GM23338 (cell line): ENCODE measurements at regions not wholly inside any gene's neighbourhood (a gene's known extent, or its start where the extent isn't known, plus 50 kb on each side); places are given as distances from the start of the nearest gene placed in this dataset.

ENCODE experiments used
- ATAC-seq: fragments of 200-7000 bp; cut with Tn5 transposase; 3 replicates; pipeline ENCODE4 v1.9.1; 2020
- DNase-seq: peaks from one replicate; pipeline ENCODE4 v3.0.0-alpha.2; 2015; ENCODE audit warnings: low spot score
- H2AFZ ChIP-seq: fragments of 200-600 bp; sonication (generic); 2 replicates; pipeline ENCODE4 v1.8.0; 2016; ENCODE audit warnings: antibody characterized with exemption, mild to moderate bottlenecking, moderate library complexity
- H3F3A ChIP-seq: fragments of 200-600 bp; sonication (generic); replicated peaks from 2 replicates; pipeline ENCODE4 v1.8.0; 2017; ENCODE audit warnings: antibody characterized with exemption, mixed run types, low read depth
- H3K27ac ChIP-seq: fragments of 200-600 bp; sonication (generic); 2 replicates; pipeline ENCODE4 v1.6.1; 2016; ENCODE audit warnings: low read depth
- H3K27me3 ChIP-seq: fragments of 200-600 bp; sonication (generic); 2 replicates; pipeline ENCODE4 v1.8.0; 2016; ENCODE audit warnings: mild to moderate bottlenecking, mixed run types, moderate library complexity; ENCODE audit not compliant: insufficient read depth
- H3K36me3 ChIP-seq: fragments of 200-600 bp; sonication (generic); 2 replicates; pipeline ENCODE4 v1.8.0; 2016; ENCODE audit warnings: mild to moderate bottlenecking; ENCODE audit not compliant: insufficient read depth
- H3K4me1 ChIP-seq: fragments of 200-600 bp; sonication (generic); 2 replicates; pipeline ENCODE4 v1.8.0; 2016; ENCODE audit warnings: mild to moderate bottlenecking, moderate library complexity; ENCODE audit not compliant: insufficient read depth
- H3K4me2 ChIP-seq: fragments of 200-600 bp; sonication (generic); 2 replicates; pipeline ENCODE4 v1.7.1; 2017; ENCODE audit warnings: mixed run types
- H3K4me3 ChIP-seq: fragments of 200-600 bp; sonication (generic); 2 replicates; pipeline ENCODE4 v1.6.1; 2016; ENCODE audit warnings: mixed run types
- H3K79me2 ChIP-seq: fragments of 200-600 bp; sonication (generic); replicated peaks from 2 replicates; pipeline ENCODE4 v1.8.0; 2017; ENCODE audit warnings: mild to moderate bottlenecking; ENCODE audit not compliant: insufficient read depth
- H3K9me2 ChIP-seq: fragments of 200-600 bp; sonication (generic); 2 replicates; pipeline ENCODE4 v1.8.0; 2017; ENCODE audit not compliant: insufficient read depth
- H4K20me1 ChIP-seq: fragments of 200-600 bp; sonication (generic); replicated peaks from 2 replicates; pipeline ENCODE4 v1.8.0; 2017; ENCODE audit warnings: mild to moderate bottlenecking; ENCODE audit not compliant: insufficient read depth
- H3K27ac Mint-ChIP-seq: 2 replicates; pipeline ENCODE4 v1.8.0; 2020; ENCODE audit warnings: inconsistent platforms, mild to moderate bottlenecking, moderate library complexity, mixed read lengths
- H3K27me3 Mint-ChIP-seq: 3 replicates; pipeline ENCODE4 v1.8.0; 2022; ENCODE audit warnings: low read depth, mild to moderate bottlenecking, moderate library complexity, mixed read lengths, inconsistent platforms; ENCODE audit not compliant: insufficient read depth, poor library complexity
- H3K36me3 Mint-ChIP-seq: 3 replicates; pipeline ENCODE4 v1.8.0; 2021; ENCODE audit warnings: low read depth, mild to moderate bottlenecking, inconsistent platforms, moderate library complexity, mixed read lengths
- H3K4me1 Mint-ChIP-seq: 3 replicates; pipeline ENCODE4 v1.8.0; 2020; ENCODE audit warnings: mild to moderate bottlenecking, inconsistent platforms, mixed read lengths
- H3K4me3 Mint-ChIP-seq: 3 replicates; pipeline ENCODE4 v1.8.0; 2021; ENCODE audit warnings: moderate library complexity, mild to moderate bottlenecking, inconsistent platforms, mixed read lengths
- H3K9me3 Mint-ChIP-seq: 3 replicates; pipeline ENCODE4 v1.8.0; 2020; ENCODE audit warnings: moderate library complexity, mild to moderate bottlenecking, inconsistent platforms, mixed read lengths
- CREB1 ChIP-seq: fragments of 250-450 bp; sonication (Bioruptor Pico); IDR thresholded peaks from 2 replicates; pipeline ENCODE4 v1.5.0; 2020; ENCODE audit warnings: low read depth, mild to moderate bottlenecking, moderate library complexity
- ETS1 ChIP-seq: IDR thresholded peaks from 2 replicates; pipeline ENCODE4 v1.6.1; 2016; ENCODE audit warnings: antibody characterized with exemption
- EZH2 ChIP-seq: fragments of 200-600 bp; sonication (generic); IDR thresholded peaks from one replicate; pipeline ENCODE4 v1.8.0; 2017; ENCODE audit warnings: antibody characterized with exemption, mild to moderate bottlenecking, low read depth; ENCODE audit not compliant: unreplicated experiment
- EZH2phosphoT487 ChIP-seq: fragments of 200-600 bp; sonication (generic); IDR thresholded peaks from one replicate; pipeline ENCODE4 v1.8.1; 2018; ENCODE audit warnings: antibody characterized with exemption; ENCODE audit not compliant: unreplicated experiment
- JUNB ChIP-seq: IDR thresholded peaks from one replicate; pipeline ENCODE4 v1.6.1; 2016; ENCODE audit warnings: antibody characterized with exemption; ENCODE audit not compliant: unreplicated experiment
- POLR2AphosphoS5 ChIP-seq: IDR thresholded peaks from 2 replicates; pipeline ENCODE4 v1.6.1; 2016; ENCODE audit warnings: antibody characterized with exemption, low read depth
- ZNF114 ChIP-seq: fragments of 250-450 bp; sonication (Bioruptor Pico); IDR thresholded peaks from 2 replicates; pipeline ENCODE4 v1.5.0; 2020; ENCODE audit warnings: mild to moderate bottlenecking, moderate library complexity
- ZNF331 ChIP-seq: fragments of 250-450 bp; sonication (Bioruptor Pico); IDR thresholded peaks from 2 replicates; pipeline ENCODE4 v1.5.0; 2020; ENCODE audit warnings: low read depth, mild to moderate bottlenecking, moderate library complexity
- ZNF462 ChIP-seq: fragments of 250-450 bp; sonication (Bioruptor Pico); IDR thresholded peaks from 2 replicates; pipeline ENCODE4 v1.5.0; 2020; ENCODE audit warnings: mild to moderate bottlenecking, moderate library complexity

- no peak for TF ChIP-seq CREB1 (CRISPR knock-in tag)
- no peak for TF ChIP-seq ZNF462 (CRISPR knock-in tag)
- TF ChIP-seq ETS1, result no peak
- no peak for TF ChIP-seq ZNF331 (CRISPR knock-in tag)
Measured at GRCh38 chr22:26942637-26942957, 285.2 kb downstream of the MIAT start (continued).

- Histone ChIP-seq H3K27ac (no peak overlapping the region), H3K27me3 (no peaks in the 10 kb centered on the region), H4K20me1 (no peaks in the 10 kb centered on the region), H3K4me2 (no peak overlapping the region), H3K79me2 (no peaks in the 10 kb centered on the region), H3K4me1 (peaks cover 20% of the 10 kb centered on the region), H3K36me3 (no peaks in the 10 kb centered on the region), H3K4me3 (no peak overlapping the region), H2AFZ (no peak overlapping the region), H3K9me2 (0 out of 2 replicates have a peak, but pooled peaks cover 7% of the 10 kb centered on the region), H3F3A (no peaks in the 10 kb centered on the region)
- no peak for ATAC-seq
- Mint-ChIP-seq H3K27ac (no peak overlapping the region), H3K27me3 (peaks cover 3% of the 10 kb centered on the region), H3K9me3 (no peaks in the 10 kb centered on the region), H3K4me3 (no peak overlapping the region), H3K36me3 (no peaks in the 10 kb centered on the region), H3K4me1 (peaks cover 17% of the 10 kb centered on the region)
- DNase-seq, result no peak
- no peak for TF ChIP-seq JUNB
- no peak for TF ChIP-seq EZH2
- no peak for TF ChIP-seq POLR2AphosphoS5
- no peak for TF ChIP-seq ZNF114 (CRISPR knock-in tag)
- no peak for TF ChIP-seq EZH2phosphoT487
- TF ChIP-seq ZNF462 (CRISPR knock-in tag), result no peak
Measured at GRCh38 chr22:26945565-26945964, 288.2 kb downstream of the MIAT start.
